ENCODE measurements at regions not wholly inside any gene's neighbourhood (a gene's known extent, or its start where the extent isn't known, plus 50 kb on each side); places are given as distances from the start of the nearest gene placed in this dataset.

DNA sequence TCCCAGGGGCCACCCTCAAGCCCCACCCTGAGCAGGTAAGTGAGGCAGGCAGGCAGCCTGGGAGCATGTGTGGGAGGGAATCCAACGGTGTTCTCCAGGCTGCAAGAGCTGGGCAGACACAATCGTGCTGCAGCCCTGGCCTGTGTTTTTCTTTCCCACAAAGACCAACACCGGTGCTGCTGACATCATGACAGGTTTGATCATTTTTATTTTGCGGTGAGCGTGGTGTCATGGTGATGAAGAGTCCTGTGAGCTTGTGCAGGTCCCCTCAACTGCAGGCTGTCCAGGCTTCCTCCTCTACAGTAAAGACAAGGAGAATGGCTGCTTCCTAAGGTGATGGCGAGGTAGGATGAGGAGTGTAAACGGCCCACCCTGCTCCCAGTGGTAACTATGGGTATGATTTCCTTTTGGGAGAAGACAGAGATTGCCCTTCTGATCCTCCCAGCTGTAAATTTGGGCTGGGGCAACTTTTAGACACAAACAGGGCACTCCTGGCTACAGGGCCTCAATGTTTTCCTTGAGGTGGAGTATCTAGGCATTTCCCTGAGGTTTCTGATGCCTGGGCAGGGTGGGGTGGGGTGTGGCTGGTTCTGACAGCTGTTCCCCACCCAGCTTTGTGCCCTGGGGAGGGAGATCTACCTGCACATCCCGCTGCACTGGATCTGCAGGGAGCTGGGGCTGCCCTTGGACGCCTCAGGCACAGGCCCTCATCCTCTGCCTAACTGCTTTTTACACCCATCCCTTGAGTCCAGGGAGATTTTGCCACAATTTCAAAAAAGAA, 109.1 kb downstream of the VCPKMT start:
- TF ChIP-seq CTCF (IDR thresholded peaks at IDR 0.05) (no peak), ZFX (IDR thresholded peaks at IDR 0.05; ENCODE audit: borderline replicate concordance) (no peak)
- H3K27ac ChIP-seq, result no peak overlapping the region

GRCh38 chr14:50008562-50008961, 107.8 kb downstream of the VCPKMT start:
- H3K27ac ChIP-seq, result no peak overlapping the region
- TF ChIP-seq ZFX (IDR thresholded peaks at IDR 0.05; ENCODE audit: borderline replicate concordance) (no peak), CTCF (IDR thresholded peaks at IDR 0.05) (no peak)

GRCh38 chr14:50008974-50009373, 107.4 kb downstream of the VCPKMT start:
- TF ChIP-seq ZFX (IDR thresholded peaks at IDR 0.05; ENCODE audit: borderline replicate concordance) (no peak), CTCF (IDR thresholded peaks at IDR 0.05) (no peak)
- no peak overlapping the region for H3K27ac ChIP-seq

- TF ChIP-seq CTCF (IDR thresholded peaks at IDR 0.05) (no peak), ZFX (IDR thresholded peaks at IDR 0.05; ENCODE audit: borderline replicate concordance) (no peak)
- no peak overlapping the region for H3K27ac ChIP-seq
These were observed 105.6 kb downstream of the VCPKMT start for GRCh38 chr14:50010752-50011151.

DNA sequence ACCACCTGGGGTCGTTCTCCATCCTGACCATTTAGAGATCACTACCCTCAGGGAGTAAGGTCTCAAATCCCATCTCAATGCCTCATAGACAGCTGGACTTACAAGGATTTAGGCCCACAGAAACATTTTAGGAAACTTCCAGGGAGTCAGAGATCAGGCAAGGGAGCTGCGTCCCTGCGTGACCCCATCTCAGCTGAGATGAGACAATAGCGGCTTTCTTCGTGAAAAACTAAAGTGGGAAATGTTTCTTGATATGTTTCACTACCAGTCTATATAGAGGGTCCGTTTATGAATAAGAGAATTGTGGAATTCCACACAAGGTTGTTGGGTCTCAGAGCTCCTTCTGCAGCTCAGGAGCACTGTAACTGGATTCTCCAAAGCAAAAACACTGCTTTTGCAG, 105.1 kb downstream of the VCPKMT start:
- no peak overlapping the region for H3K27ac ChIP-seq
- TF ChIP-seq ZFX (IDR thresholded peaks at IDR 0.05; ENCODE audit: borderline replicate concordance) (no peak), CTCF (IDR thresholded peaks at IDR 0.05) (no peak)

DNA sequence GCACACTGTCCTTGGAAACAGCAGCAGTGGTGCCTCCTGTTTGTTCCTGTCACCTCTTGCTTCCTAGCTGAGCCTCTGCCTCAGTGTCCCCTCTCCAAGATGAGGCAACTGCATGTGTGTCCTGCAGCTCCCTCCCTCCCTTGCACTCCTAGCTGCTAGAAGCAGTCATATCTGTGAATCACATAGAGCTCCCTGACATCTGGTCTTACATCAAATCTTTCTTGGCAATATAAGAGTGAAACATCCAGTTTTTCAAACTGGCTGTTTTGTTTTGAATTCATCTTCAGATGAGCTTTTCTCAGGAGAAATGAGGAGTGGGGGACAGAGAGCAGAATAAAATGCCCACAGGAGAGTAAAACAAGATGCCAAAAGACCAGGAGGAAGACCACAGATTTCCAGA, 103.7 kb downstream of the VCPKMT start:
- TF ChIP-seq ZFX (IDR thresholded peaks at IDR 0.05; ENCODE audit: borderline replicate concordance), result no peak
- TF ChIP-seq CTCF (IDR thresholded peaks at IDR 0.05), result no peak
- no peak overlapping the region for H3K27ac ChIP-seq

DNA sequence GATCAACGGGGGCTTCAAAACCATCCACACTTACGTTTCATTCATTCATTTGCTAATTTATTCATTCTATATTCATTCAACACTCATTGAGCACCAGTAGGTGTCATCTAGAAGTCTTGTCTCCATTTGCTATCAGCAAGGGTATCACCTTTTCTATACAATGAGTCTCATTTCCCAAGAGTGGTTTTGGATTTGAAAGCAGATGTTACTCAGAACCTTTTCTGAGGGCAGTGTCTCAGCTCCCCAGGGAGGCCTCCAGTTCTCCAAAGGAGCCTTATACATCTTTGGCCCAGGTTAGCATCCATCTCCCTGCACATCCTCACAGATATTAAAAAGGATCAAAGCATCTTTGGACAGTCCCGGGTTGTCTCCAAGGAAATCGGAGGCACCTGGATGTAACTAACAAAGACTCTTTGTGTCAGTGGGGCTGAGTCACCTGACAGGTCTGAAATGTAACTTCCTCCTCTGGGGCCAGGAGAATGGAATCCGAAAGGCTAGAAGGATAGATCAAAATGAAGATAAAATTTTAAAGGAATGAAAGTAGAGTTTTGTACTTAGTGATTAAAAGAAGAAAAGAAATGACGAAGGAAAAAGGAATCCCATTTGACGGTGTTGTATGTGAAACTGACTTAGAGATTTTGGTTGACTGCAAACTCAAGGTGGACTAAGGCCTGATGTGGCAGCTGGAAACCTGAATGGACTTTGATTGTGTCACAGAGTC, 103.0 kb downstream of the VCPKMT start:
- H3K27ac ChIP-seq, result no peak overlapping the region
- no peak for TF ChIP-seq CTCF (IDR thresholded peaks at IDR 0.05)
- no peak for TF ChIP-seq ZFX (IDR thresholded peaks at IDR 0.05; ENCODE audit: borderline replicate concordance)

Measured in 22Rv1 (cell line).